Stimulated activated CD4-positive, alpha-beta T cell treated with anti-CD3 and anti-CD28 coated beads, Interleukin-1b, Interleukin-23, amount 100 ng/mL, for 48 hours (primary cell): ENCODE measurements at regions not wholly inside any gene's neighbourhood (a gene's known extent, or its start where the extent isn't known, plus 50 kb on each side); places are given as distances from the start of the nearest gene placed in this dataset.
"Not testable (repeated sequence)": the region's sequence is repeated elsewhere in the genome, so short reads cannot be mapped to it uniquely, and the experiment has no call there.

Experiments
- DNase-seq: peaks from one replicate; pipeline ENCODE4 v3.0.0-alpha.2; 2020

GRCh38 chr5:91495699-91496098 lies 112.6 kb upstream of the ARRDC3 start:
- DNase-seq, result no peak

DNA sequence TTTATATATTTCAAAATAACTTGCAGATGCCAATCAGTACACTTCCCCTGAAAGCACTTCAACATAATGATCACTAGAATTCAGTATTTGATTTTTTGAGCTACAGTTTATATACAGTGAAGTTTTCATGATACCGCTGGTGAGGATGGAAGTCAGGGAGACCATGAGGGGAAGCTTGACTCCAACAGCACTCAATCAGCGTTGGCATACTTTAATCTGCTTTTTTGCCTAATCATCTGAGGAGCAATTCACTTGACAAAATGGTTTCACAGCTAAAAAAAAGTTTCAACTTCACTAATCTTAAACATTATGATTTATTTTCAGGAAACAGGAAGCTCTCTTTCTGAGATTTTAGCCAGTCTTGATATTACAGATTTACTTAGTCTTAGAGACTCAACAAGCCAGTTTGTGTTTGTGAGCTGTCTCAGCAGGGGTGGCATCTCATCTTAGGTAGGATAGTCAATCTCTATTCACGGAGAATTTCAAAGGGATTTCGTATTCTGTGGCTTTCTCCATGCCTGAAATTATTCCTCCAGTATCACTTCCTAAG lies 111.4 kb upstream of the ARRDC3 start:
- DNase-seq, result no peak

DNA sequence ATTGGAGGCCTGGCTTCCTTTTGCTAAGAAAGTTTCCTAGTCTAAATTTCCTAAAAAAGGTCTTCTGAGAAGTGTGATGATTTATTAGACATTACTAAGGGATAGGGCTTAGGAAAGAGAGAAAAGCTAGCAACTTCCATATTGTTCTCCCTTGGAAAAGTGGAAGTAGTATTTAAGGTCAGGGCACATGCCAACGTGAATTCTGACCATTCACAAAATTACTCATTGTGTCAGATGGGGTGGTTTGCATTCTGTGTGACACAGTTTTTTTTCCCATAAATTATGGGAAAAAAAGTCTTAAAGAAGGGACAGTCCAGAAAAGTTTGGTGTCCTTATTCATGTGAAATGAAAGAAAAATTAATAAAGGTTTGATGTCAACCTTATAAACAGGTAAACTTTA lies 110.0 kb upstream of the ARRDC3 start:
- no peak for DNase-seq

- DNase-seq, result no peak
These were observed 108.1 kb upstream of the ARRDC3 start for GRCh38 chr5:91491229-91491628.

DNA sequence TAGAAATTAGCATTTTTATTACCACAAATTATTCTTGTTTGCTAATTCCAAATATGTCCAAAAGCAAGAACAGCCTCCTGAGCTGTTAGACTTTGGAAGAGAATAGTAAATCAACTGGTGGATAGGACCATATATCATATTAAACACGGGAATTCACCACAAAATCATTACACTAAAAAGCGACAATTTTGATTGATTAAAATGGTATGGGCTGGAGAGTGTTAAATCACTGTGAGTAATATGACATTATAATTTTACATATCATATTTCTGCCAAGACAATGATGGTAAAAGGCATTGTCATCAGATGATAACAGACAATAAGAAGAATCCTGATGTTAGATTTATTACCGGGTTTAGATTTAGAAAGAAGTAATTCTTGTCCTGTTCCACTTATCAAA lies 107.2 kb upstream of the ARRDC3 start:
- no peak for DNase-seq

GRCh38 chr5:91487420-91487819 lies 104.3 kb upstream of the ARRDC3 start:
- no peak for DNase-seq

GRCh38 chr5:91486638-91487037 lies 103.5 kb upstream of the ARRDC3 start:
- no peak for DNase-seq

- no peak for DNase-seq
These were observed 101.5 kb upstream of the ARRDC3 start for GRCh38 chr5:91484662-91485061.

DNA sequence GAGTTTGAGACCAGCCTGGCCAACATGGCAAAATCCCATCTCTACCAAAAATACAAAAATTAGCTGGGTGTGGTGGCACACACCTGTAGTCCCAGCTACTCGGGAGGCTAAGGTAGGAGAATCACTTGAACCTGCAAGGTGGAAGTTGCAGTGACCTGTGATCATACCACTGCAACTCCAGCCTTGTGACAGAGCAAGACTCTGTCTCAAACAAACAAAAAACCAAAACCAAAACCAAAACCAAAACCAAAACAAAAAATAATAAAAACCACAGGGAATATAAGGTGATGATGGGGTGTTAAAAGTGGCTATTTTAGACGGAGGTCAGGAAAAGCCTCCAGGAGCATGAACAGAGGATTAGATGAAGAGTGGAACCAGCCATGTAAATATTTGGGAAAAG lies 96.3 kb upstream of the ARRDC3 start:
- not testable (repeated sequence) for DNase-seq

DNA sequence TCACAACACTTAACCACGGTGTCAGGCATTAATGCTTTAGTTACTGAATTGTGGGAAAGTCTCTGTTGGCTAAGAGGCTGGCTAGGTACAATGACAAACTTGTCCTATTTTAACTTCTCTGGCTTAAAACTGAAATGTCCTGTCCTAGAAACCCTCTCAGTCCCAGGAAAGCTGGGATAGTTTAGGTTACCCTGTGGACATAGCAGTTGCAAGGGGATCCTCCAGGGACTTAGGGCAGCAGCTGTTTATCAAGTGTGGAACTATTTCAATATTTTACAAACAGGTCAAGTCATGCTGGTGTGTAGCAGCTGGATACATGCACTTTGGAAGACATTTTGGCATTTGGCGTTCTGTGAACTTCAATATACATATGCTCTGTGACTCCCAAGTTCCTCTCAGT lies 95.0 kb upstream of the ARRDC3 start:
- no peak for DNase-seq

DNA sequence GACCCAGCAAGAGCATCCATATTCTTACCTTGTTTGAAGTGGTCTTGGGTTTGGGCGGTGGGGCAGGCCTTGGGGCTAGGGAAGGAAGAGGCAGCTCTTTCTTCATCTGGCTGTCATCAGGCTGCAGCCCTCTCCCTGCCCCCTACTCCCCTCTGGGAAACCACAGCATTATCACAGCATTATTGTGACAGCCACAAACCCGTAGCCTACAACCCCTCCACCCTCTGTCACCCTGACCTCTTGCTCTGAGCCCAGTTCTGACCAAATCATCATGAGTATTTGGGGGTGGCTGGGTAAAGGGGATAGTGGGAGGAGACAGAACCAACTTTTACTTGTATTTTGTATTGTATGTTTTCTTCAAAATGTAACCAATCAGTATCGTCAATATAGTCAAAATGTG lies 94.3 kb upstream of the ARRDC3 start:
- no peak for DNase-seq

DNA sequence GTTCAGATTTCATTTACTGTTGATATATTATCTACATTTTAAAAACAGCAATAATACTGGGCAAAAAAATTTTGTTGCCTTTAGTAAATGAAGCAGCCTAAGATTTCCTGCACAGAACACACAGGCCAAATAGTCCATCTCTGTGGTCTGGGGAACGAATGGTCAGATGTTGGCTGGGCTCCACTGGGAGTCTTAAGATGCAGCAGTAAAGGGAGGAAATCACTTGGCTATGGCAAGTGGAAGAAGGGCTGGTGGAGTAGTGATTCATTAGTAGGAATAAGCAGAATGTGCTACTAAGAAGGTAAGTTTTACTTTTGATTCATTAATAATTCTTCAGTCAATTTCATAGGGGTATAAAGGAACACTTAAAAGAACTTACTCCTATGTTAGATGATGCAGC lies 91.1 kb upstream of the ARRDC3 start:
- DNase-seq, result no peak

DNA sequence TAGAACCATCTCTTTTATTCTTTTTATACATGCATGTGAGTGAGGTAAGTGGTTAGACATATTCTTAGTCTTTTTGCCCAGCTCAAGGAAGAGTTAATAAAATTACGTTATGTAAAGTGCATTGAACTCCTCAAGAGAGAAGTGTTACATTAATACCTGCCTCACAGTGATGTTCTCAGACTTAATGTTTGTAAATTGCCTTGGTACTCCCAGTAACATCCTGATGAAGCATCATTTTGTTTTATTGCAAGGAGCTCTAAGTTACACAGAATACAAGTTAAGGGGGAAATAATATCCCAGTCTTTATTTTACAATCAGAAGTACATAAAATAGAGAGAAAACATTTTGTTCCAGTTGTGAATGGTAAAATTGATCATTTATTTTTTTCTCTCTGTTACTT lies 89.5 kb upstream of the ARRDC3 start:
- DNase-seq, result no peak

- no peak for DNase-seq
These were observed 86.5 kb upstream of the ARRDC3 start for GRCh38 chr5:91469517-91470165.

DNA sequence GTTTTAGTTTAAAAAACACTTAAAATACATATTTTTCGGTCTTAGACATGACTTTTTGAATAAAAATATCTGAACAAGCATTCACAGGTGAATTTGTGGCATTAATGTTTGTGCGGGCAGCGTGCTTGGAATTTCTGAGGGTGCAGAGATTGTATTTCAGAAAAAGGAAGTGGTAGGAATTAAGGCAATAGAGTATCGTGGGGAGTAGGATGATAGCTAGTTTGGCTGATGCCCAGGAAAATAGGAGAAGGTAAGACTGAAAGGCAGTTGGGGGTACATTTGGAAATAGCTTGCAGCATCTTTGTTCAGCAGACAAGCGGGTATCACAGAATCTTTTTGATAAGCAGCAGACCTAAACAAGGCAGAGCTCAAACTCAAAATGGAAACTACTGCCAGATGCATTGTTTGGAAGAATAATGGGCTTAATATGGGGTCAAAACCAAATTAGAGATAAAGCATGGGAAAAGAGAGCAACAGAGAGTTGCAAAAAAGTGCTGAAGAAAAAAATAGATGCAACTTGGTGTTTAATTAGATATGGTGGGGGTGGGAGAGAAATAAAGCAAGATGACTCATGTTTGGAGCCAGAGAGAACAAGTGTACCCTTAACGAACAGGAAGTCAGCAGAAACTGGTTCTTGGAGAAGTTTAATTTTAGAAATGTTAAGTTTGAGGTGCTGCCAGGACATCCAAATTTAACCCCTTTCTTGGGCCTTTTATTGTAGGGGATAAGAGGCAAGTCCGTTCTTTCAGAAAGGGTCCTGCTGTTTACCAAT lies 85.7 kb upstream of the ARRDC3 start:
- no peak for DNase-seq

DNA sequence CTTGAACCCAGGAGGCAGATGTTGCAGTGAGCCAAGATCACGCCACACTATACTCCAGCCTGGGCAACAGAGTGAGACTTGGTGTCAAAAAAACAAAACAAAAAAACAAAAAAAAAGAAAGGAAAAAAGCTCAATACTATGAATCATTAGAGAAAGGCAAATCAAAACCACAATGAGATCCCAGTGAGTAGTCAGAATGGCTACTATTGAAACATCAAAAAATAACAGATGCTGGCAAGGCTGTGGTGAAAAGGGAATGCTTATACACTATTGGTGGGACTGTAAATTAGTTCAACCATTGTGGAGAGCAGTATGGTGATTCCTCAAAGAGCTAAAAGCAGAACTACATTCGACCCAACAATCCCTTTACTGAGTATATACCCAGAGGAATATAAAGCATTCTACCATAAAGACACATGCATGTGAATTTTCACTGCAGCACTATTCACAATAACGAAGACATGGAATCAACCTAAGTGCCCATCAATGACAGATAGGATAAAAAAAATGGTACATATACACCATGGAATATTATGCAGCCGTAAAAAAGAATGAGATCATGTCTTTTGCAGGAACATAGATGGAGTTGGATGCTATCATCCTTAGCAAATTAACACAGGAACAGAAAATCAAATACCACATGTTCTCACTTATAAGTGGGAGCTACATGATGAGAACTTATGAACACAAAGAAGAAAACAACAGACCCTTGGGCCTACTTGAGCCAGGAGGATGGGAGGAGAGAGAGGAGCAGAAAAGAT lies 81.9 kb upstream of the ARRDC3 start:
- no peak for DNase-seq

DNA sequence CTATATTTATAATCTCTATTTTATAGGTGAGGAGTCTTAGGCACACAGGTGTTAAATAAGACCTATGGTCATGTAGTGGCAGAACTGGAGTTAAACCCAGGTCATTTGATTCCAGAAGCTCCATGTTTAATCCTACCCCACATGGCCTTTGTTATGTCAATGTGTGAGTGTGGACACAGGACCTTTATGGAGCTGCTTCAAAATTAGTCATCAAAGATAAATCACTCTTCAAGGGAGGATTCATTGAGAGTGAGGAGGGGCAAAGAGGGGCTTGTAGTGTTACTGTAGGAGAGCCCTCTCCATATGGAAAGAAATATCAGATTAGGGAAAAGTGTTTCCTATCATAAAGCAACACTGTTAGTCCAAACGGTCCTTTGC lies 74.6 kb upstream of the ARRDC3 start:
- no peak for DNase-seq

DNA sequence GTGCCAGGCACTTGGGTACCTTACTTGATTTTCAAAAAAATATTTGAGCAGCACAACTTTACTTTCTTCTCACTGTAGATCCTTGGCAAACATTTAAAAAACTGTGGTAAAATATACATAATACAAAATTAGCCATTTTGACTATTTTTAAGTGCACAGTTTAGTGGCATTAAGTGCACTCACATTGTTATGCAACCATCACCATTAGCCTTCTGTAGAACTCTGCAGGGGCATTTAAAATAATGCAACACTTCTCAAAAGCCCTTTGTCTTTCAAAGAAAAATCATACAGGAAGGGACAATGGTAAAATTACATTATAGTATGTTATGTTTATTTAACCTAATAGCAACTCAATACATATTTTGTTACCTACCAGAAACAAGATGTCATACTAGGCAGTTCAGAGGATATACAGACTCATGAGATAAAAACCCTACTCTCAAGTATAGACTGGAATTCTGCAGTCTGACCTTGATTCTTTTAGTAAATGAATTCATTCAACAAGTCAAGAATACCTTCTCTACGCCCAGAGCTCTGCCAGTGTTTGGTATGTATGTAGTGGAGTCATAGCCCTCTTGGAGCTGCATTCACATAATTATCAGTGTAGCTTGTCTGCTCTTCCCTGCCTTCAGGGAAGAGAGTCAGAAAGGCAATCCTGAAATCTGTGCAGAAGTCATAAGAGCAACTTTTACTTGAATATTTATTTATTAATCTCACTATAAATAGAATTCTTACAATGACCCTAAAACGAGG lies 74.0 kb upstream of the ARRDC3 start:
- DNase-seq, result no peak

- DNase-seq, result no peak
These were observed 66.0 kb upstream of the ARRDC3 start for GRCh38 chr5:91449083-91449482.

DNA sequence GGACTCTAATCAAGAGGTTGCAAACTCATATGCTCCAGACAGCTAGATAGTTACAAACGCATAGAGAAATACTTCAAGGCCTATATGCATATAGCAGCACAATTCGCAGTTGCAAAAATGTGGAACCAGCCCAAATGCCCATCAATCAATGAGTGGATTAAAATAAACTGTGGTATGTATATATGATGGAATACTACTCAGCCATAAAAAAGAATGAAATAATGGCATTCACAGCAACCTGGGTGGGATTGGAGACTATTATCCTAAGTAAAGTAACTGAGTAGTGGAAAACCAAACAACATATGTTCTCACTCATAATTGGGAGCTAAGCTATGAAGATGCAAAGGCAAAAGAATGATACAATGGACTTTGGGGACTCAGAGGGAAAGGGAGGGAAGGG lies 65.0 kb upstream of the ARRDC3 start:
- DNase-seq, result not testable (repeated sequence)

DNA sequence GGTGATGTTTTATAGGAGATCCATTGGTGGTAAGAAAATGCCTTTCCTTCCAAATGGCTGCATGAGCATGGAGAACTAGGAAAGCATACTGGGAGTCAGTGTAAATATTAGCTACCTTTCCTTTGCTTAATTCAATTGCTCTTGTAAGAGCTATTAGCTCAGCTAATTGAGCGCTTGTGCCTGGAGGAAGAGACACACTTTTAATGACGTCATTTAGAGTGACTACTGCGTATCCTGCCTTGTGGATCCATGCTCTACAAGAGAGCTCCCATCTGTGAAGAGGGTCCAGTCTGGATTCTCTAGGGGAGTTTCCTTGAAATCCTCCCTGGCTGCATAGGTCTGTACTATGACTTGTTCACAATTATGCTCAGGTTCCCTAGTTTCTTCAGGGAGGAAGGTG lies 63.8 kb upstream of the ARRDC3 start:
- DNase-seq, result not testable (repeated sequence)

- no peak for DNase-seq
These were observed 60.8 kb upstream of the ARRDC3 start for GRCh38 chr5:91443761-91444467.
